ENCODE measurements at regions not wholly inside any gene's neighbourhood (a gene's known extent, or its start where the extent isn't known, plus 50 kb on each side); places are given as distances from the start of the nearest gene placed in this dataset.

GRCh38 chr22:22982616-22983015, 87.7 kb upstream of the GNAZ start:
- no peak for TF ChIP-seq EZH2phosphoT487 (conservative IDR thresholded peaks at IDR 0.05; ENCODE audit: low read length)
- TF ChIP-seq CTCF (IDR thresholded peaks at IDR 0.05; ENCODE audit: insufficient read depth, low read length, poor library complexity, severe bottlenecking): no peak
